ENCODE measurements at regions not wholly inside any gene's neighbourhood (a gene's known extent, or its start where the extent isn't known, plus 50 kb on each side); places are given as distances from the start of the nearest gene placed in this dataset.

- Histone ChIP-seq H3K4me3 (no peak overlapping the region), H3K9me3 (no peaks in the 10 kb centered on the region), H3K4me1 (no peaks in the 10 kb centered on the region), H3K36me3 (no peaks in the 10 kb centered on the region), H3K27ac (no peak overlapping the region), H3K27me3 (no peaks in the 10 kb centered on the region)
- no peak for TF ChIP-seq CTCF (IDR thresholded peaks at IDR 0.05)
- no peak for DNase-seq (ENCODE audit: low spot score)
Measured at GRCh38 chr4:108272561-108272960, 103.8 kb upstream of the LEF1 start.

- Histone ChIP-seq H3K4me3 (no peak overlapping the region), H3K27me3 (no peaks in the 10 kb centered on the region), H3K27ac (no peak overlapping the region), H3K4me1 (no peaks in the 10 kb centered on the region), H3K36me3 (no peaks in the 10 kb centered on the region), H3K9me3 (no peaks in the 10 kb centered on the region)
- TF ChIP-seq CTCF (IDR thresholded peaks at IDR 0.05), result no peak
- no peak for DNase-seq (ENCODE audit: low spot score)
Measured at GRCh38 chr4:108272046-108272445, 103.3 kb upstream of the LEF1 start.

GRCh38 chr4:108270466-108271450, 102.0 kb upstream of the LEF1 start:
- no peaks in the 10 kb centered on the region for H3K4me1 ChIP-seq
- DNase-seq (ENCODE audit: low spot score), result no peak
- no peak overlapping the region for H3K27ac ChIP-seq
- no peak overlapping the region for H3K4me3 ChIP-seq
- no peaks in the 10 kb centered on the region for H3K27me3 ChIP-seq
- no peak for TF ChIP-seq CTCF (IDR thresholded peaks at IDR 0.05)
- no peaks in the 10 kb centered on the region for H3K36me3 ChIP-seq
- H3K9me3 ChIP-seq, result no peaks in the 10 kb centered on the region

- Histone ChIP-seq H3K36me3 (no peaks in the 10 kb centered on the region), H3K27me3 (no peaks in the 10 kb centered on the region), H3K27ac (no peak overlapping the region), H3K4me3 (no peak overlapping the region), H3K4me1 (no peaks in the 10 kb centered on the region), H3K9me3 (no peaks in the 10 kb centered on the region)
- TF ChIP-seq CTCF (IDR thresholded peaks at IDR 0.05), result no peak
- DNase-seq (ENCODE audit: low spot score), result no peak
Measured at GRCh38 chr4:108264693-108265092, 96.0 kb upstream of the LEF1 start.

GRCh38 chr4:108263057-108263456, 94.3 kb upstream of the LEF1 start:
- no peak overlapping the region for H3K27ac ChIP-seq
- no peaks in the 10 kb centered on the region for H3K27me3 ChIP-seq
- no peak overlapping the region for H3K4me3 ChIP-seq
- no peaks in the 10 kb centered on the region for H3K9me3 ChIP-seq
- no peak for TF ChIP-seq CTCF (IDR thresholded peaks at IDR 0.05)
- H3K4me1 ChIP-seq, result no peaks in the 10 kb centered on the region
- no peaks in the 10 kb centered on the region for H3K36me3 ChIP-seq
- no peak for DNase-seq (ENCODE audit: low spot score)

Measured in right atrium auricular region (tissue), 2 donors.